ENCODE measurements at regions not wholly inside any gene's neighbourhood (a gene's known extent, or its start where the extent isn't known, plus 50 kb on each side); places are given as distances from the start of the nearest gene placed in this dataset.
"Not testable (repeated sequence)": the region's sequence is repeated elsewhere in the genome, so short reads cannot be mapped to it uniquely, and the experiment has no call there.

DNA sequence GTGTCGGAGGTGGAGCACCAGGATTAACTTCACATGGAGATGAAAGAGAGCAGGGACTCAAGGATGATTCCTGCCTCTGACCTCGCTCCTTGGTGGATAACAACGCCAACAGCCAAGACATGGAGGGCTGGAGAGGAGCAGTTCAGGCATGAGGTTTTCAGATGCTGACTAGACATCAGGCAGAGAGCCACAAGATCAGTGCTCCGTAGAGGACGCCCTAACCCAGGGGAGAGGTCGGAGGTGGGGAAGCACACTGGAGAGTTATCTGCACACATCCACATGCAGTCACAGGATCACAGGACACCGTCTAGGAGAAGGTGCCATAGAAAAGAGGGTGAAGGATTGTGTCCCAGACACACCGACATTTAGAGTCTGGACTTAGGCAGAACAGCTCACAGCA is 344.3 kb downstream of the EIPR1 start:
- Histone ChIP-seq H3K4me3 (ENCODE audit: low read length) (no peak overlapping the region), H3K79me2 (ENCODE audit: low read length) (no peaks in the 10 kb centered on the region), H3K27me3 (ENCODE audit: low read depth, low read length) (no peaks in the 10 kb centered on the region), H3K9me3 (ENCODE audit: insufficient read depth, low read length) (no peaks in the 10 kb centered on the region), H3K4me1 (ENCODE audit: low read length) (no peaks in the 10 kb centered on the region), H2AFZ (ENCODE audit: low read depth, low read length) (no peak overlapping the region), H3K9ac (ENCODE audit: low read length) (no peak overlapping the region), H3K4me2 (ENCODE audit: low read length) (no peak overlapping the region), H4K20me1 (ENCODE audit: insufficient read depth, low read length) (no peaks in the 10 kb centered on the region), H3K27ac (ENCODE audit: low read length) (no peak overlapping the region), H3K36me3 (replicated peaks; ENCODE audit: low read depth, low read length) (no peaks in the 10 kb centered on the region)
- TF ChIP-seq EZH2phosphoT487 (IDR thresholded peaks at IDR 0.05; ENCODE audit: low read depth) (no peak), CTCF (IDR thresholded peaks at IDR 0.05; ENCODE audit: low read depth, low read length) (no peak)

DNA sequence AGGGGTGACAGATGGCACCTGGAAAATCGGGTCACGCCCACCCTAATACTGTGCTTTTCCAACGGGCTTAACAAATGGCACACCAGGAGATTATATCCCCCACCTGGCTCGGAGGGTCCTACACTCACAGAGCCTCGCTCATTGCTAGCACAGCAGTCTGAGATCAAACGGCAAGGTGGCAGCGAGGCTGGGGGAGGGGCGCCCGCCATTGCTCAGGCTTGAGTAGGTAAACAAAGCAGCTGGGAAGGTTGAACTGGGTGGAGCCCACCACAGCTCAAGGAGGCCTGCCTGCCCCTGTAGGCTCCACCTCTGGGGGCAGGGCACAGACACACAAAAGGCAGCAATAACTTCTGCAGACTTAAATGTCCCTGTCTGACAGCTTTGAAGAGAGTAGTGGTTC is 346.8 kb downstream of the EIPR1 start:
- not testable (repeated sequence) for H3K4me1 ChIP-seq (ENCODE audit: low read length); H4K20me1 ChIP-seq (ENCODE audit: insufficient read depth, low read length); H3K9ac ChIP-seq (ENCODE audit: low read length); H3K27me3 ChIP-seq (ENCODE audit: low read depth, low read length); H3K4me2 ChIP-seq (ENCODE audit: low read length); H3K79me2 ChIP-seq (ENCODE audit: low read length); H3K36me3 ChIP-seq (replicated peaks; ENCODE audit: low read depth, low read length); H3K9me3 ChIP-seq (ENCODE audit: insufficient read depth, low read length); H2AFZ ChIP-seq (ENCODE audit: low read depth, low read length); H3K27ac ChIP-seq (ENCODE audit: low read length); H3K4me3 ChIP-seq (ENCODE audit: low read length)

DNA sequence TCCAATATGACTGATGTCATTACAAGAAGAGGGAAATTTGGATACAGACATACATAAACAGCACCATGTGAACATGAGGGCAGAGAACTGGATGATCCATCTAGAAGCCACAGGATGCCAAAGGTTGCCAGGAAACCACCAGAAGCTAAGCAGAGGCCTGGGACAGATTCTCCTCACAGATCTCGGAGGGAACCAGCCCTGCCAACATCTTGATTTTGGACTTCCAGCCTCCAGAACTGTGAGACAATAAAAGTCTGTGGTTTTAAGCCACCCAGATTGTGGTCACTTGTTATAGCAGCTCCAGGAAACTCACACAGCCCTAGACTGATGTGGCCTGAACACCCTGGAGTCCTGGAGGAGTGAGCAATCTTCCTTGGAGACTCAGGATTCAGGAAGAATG is 351.6 kb downstream of the EIPR1 start:
- H3K27ac ChIP-seq (ENCODE audit: low read length), result no peak overlapping the region
- H3K4me2 ChIP-seq (ENCODE audit: low read length), result no peak overlapping the region
- no peak overlapping the region for H2AFZ ChIP-seq (ENCODE audit: low read depth, low read length)
- no peaks in the 10 kb centered on the region for H3K4me1 ChIP-seq (ENCODE audit: low read length)
- no peaks in the 10 kb centered on the region for H3K36me3 ChIP-seq (replicated peaks; ENCODE audit: low read depth, low read length)
- H4K20me1 ChIP-seq (ENCODE audit: insufficient read depth, low read length), result no peaks in the 10 kb centered on the region
- H3K79me2 ChIP-seq (ENCODE audit: low read length), result no peaks in the 10 kb centered on the region
- no peak for TF ChIP-seq CTCF (IDR thresholded peaks at IDR 0.05; ENCODE audit: low read depth, low read length)
- no peak for TF ChIP-seq EZH2phosphoT487 (IDR thresholded peaks at IDR 0.05; ENCODE audit: low read depth)
- no peak overlapping the region for H3K4me3 ChIP-seq (ENCODE audit: low read length)
- no peaks in the 10 kb centered on the region for H3K9me3 ChIP-seq (ENCODE audit: insufficient read depth, low read length)
- no peaks in the 10 kb centered on the region; the same call in 1 of the 2 replicates for H3K27me3 ChIP-seq (ENCODE audit: low read depth, low read length)
- no peak overlapping the region for H3K9ac ChIP-seq (ENCODE audit: low read length)

- Histone ChIP-seq H3K27me3 (ENCODE audit: low read depth, low read length) (no peaks in the 10 kb centered on the region; the same call in 1 of the 2 replicates), H3K4me3 (ENCODE audit: low read length) (no peak overlapping the region), H3K27ac (ENCODE audit: low read length) (no peak overlapping the region), H4K20me1 (ENCODE audit: insufficient read depth, low read length) (no peaks in the 10 kb centered on the region), H3K4me2 (ENCODE audit: low read length) (no peak overlapping the region), H2AFZ (ENCODE audit: low read depth, low read length) (no peak overlapping the region), H3K4me1 (ENCODE audit: low read length) (no peaks in the 10 kb centered on the region), H3K79me2 (ENCODE audit: low read length) (no peaks in the 10 kb centered on the region), H3K36me3 (replicated peaks; ENCODE audit: low read depth, low read length) (no peaks in the 10 kb centered on the region), H3K9ac (ENCODE audit: low read length) (no peak overlapping the region), H3K9me3 (ENCODE audit: insufficient read depth, low read length) (no peaks in the 10 kb centered on the region)
- TF ChIP-seq EZH2phosphoT487 (IDR thresholded peaks at IDR 0.05; ENCODE audit: low read depth) (no peak), CTCF (IDR thresholded peaks at IDR 0.05; ENCODE audit: low read depth, low read length) (no peak)
Observed at GRCh38 chr2:3025261-3025660, 352.4 kb downstream of the EIPR1 start.

- no peak for TF ChIP-seq CTCF (IDR thresholded peaks at IDR 0.05; ENCODE audit: low read depth, low read length)
- TF ChIP-seq EZH2phosphoT487 (IDR thresholded peaks at IDR 0.05; ENCODE audit: low read depth), result no peak
- Histone ChIP-seq H3K9me3 (ENCODE audit: insufficient read depth, low read length) (no peaks in the 10 kb centered on the region), H3K27me3 (ENCODE audit: low read depth, low read length) (no peaks in the 10 kb centered on the region; the same call in 1 of the 2 replicates), H3K4me3 (ENCODE audit: low read length) (no peak overlapping the region), H3K27ac (ENCODE audit: low read length) (no peak overlapping the region), H3K79me2 (ENCODE audit: low read length) (no peaks in the 10 kb centered on the region), H3K36me3 (replicated peaks; ENCODE audit: low read depth, low read length) (no peaks in the 10 kb centered on the region), H3K4me1 (ENCODE audit: low read length) (no peaks in the 10 kb centered on the region), H2AFZ (ENCODE audit: low read depth, low read length) (no peak overlapping the region), H3K9ac (ENCODE audit: low read length) (no peak overlapping the region), H3K4me2 (ENCODE audit: low read length) (no peak overlapping the region), H4K20me1 (ENCODE audit: insufficient read depth, low read length) (no peaks in the 10 kb centered on the region)
Observed at GRCh38 chr2:3024401-3024935, 353.1 kb downstream of the EIPR1 start.
